H9 (cell line): ENCODE measurements at regions not wholly inside any gene's neighbourhood (a gene's known extent, or its start where the extent isn't known, plus 50 kb on each side); places are given as distances from the start of the nearest gene placed in this dataset.

Source experiments
- DNase-seq: peaks from one replicate; pipeline ENCODE4 v3.0.0-alpha.2; 2017
- H2AFZ ChIP-seq: one replicate; pipeline ENCODE4 v1.6.1; 2013; ENCODE audit warnings: mild to moderate bottlenecking, low read length, control low read depth, moderate library complexity
- H2AK5ac ChIP-seq: 2 replicates; pipeline ENCODE4 v1.6.1; 2013; ENCODE audit warnings: low read length, control low read depth, mixed read lengths; ENCODE audit not compliant: insufficient read length
- H2BK120ac ChIP-seq: one replicate; pipeline ENCODE4 v1.6.1; 2013; ENCODE audit warnings: low read depth, mild to moderate bottlenecking, low read length, control low read depth, inconsistent platforms; ENCODE audit not compliant: poor library complexity, severe bottlenecking
- H2BK12ac ChIP-seq: 2 replicates; pipeline ENCODE4 v1.6.1; 2013; ENCODE audit warnings: low read length, control low read depth, mixed read lengths, low read depth; ENCODE audit not compliant: insufficient read length
- H2BK15ac ChIP-seq: 2 replicates; pipeline ENCODE4 v1.6.1; 2013; ENCODE audit warnings: low read depth, low read length, control low read depth
- H2BK20ac ChIP-seq: one replicate; pipeline ENCODE4 v1.6.1; 2013; ENCODE audit warnings: low read depth, mild to moderate bottlenecking, low read length, control low read depth, inconsistent platforms; ENCODE audit not compliant: poor library complexity, severe bottlenecking
- H2BK5ac ChIP-seq: 2 replicates; pipeline ENCODE4 v1.6.1; 2013; ENCODE audit warnings: low read length, control low read depth, mixed read lengths; ENCODE audit not compliant: insufficient read length
- H3K14ac ChIP-seq: 2 replicates; pipeline ENCODE4 v1.6.1; 2013; ENCODE audit warnings: low read length, control low read depth; ENCODE audit not compliant: insufficient read depth
- H3K18ac ChIP-seq: 2 replicates; pipeline ENCODE4 v1.6.1; 2013; ENCODE audit warnings: low read depth, mild to moderate bottlenecking, mixed read lengths, low read length, control low read depth; ENCODE audit not compliant: insufficient read length
- H3K23ac ChIP-seq: 2 replicates; pipeline ENCODE4 v1.6.1; 2013; ENCODE audit warnings: low read length, control low read depth, mixed read lengths, low read depth; ENCODE audit not compliant: insufficient read length
- H3K23me2 ChIP-seq: 2 replicates; pipeline ENCODE4 v1.6.1; 2013; ENCODE audit warnings: low read depth, mild to moderate bottlenecking, mixed read lengths, low read length, control low read depth; ENCODE audit not compliant: insufficient read length, poor library complexity, severe bottlenecking
- H3K27ac ChIP-seq: 2 replicates; pipeline ENCODE4 v1.5.1; 2013; ENCODE audit warnings: low read length, control low read depth, mixed read lengths, low read depth; ENCODE audit not compliant: insufficient read length
- H3K27me3 ChIP-seq: 2 replicates; pipeline ENCODE4 v1.6.1; 2013; ENCODE audit warnings: low read length, control low read depth, inconsistent platforms; ENCODE audit not compliant: insufficient read depth
- H3K4ac ChIP-seq: 2 replicates; pipeline ENCODE4 v1.6.1; 2013; ENCODE audit warnings: low read depth, mild to moderate bottlenecking, control low read depth, inconsistent platforms, low read length, moderate library complexity
- H3K4me1 ChIP-seq: 2 replicates; pipeline ENCODE4 v1.6.1; 2013; ENCODE audit warnings: low read length, control low read depth, inconsistent platforms; ENCODE audit not compliant: insufficient read depth
- H3K4me2 ChIP-seq: 2 replicates; pipeline ENCODE4 v1.6.1; 2013; ENCODE audit warnings: low read length, control low read depth, mixed read lengths; ENCODE audit not compliant: insufficient read length, insufficient read depth
- H3K56ac ChIP-seq: 2 replicates; pipeline ENCODE4 v1.6.1; 2013; ENCODE audit warnings: low read depth, mild to moderate bottlenecking, mixed read lengths, low read length, control low read depth; ENCODE audit not compliant: insufficient read length
- H3K79me1 ChIP-seq: 2 replicates; pipeline ENCODE4 v1.6.1; 2013; ENCODE audit warnings: low read depth, mild to moderate bottlenecking, moderate library complexity, low read length, control low read depth, inconsistent platforms; ENCODE audit not compliant: insufficient read depth, poor library complexity, severe bottlenecking
- H3K79me2 ChIP-seq: 2 replicates; pipeline ENCODE4 v1.6.1; 2013; ENCODE audit warnings: low read length, control low read depth, inconsistent platforms; ENCODE audit not compliant: insufficient read depth
- H3K9ac ChIP-seq: 2 replicates; pipeline ENCODE4 v1.6.1; 2013; ENCODE audit warnings: low read length, control low read depth, mixed read lengths; ENCODE audit not compliant: insufficient read length; ENCODE audit errors: extremely low read depth
- H3K9me3 ChIP-seq: one replicate; pipeline ENCODE4 v1.6.1; 2013; ENCODE audit warnings: low read depth, low read length, inconsistent platforms; ENCODE audit not compliant: control insufficient read depth
- H3T11ph ChIP-seq: one replicate; pipeline ENCODE4 v1.6.1; 2013; ENCODE audit warnings: mild to moderate bottlenecking, low read length, control low read depth, inconsistent platforms
- H4K20me1 ChIP-seq: one replicate; pipeline ENCODE4 v1.6.1; 2013; ENCODE audit not compliant: control insufficient read depth, insufficient read length, insufficient read depth
- H4K5ac ChIP-seq: 2 replicates; pipeline ENCODE4 v1.6.1; 2013; ENCODE audit warnings: low read depth, mild to moderate bottlenecking, mixed read lengths, low read length, control low read depth; ENCODE audit not compliant: insufficient read length
- H4K8ac ChIP-seq: replicated peaks from 2 replicates; pipeline ENCODE4 v1.6.1; 2013; ENCODE audit warnings: low read length, control low read depth, mixed read lengths, low read depth; ENCODE audit not compliant: insufficient read length
- H4K91ac ChIP-seq: 2 replicates; pipeline ENCODE4 v1.6.1; 2013; ENCODE audit warnings: low read depth, mild to moderate bottlenecking, moderate library complexity, mixed read lengths, low read length, control low read depth; ENCODE audit not compliant: insufficient read length
- H3K27ac Mint-ChIP-seq, 3 experiments: 2 replicates in 2 of 3; 3 replicates in 1 of 3; pipeline ENCODE4 v1.8.0; 2020 to 2021; ENCODE audit warnings: mixed read lengths in 3 of 3, mild to moderate bottlenecking in 1 of 3, moderate library complexity in 1 of 3
- H3K27me3 Mint-ChIP-seq: 2 replicates; pipeline ENCODE4 v1.8.0; 2021; ENCODE audit warnings: low read depth, mild to moderate bottlenecking, moderate library complexity, mixed read lengths
- H3K36me3 Mint-ChIP-seq, 3 experiments: 2 replicates in 2 of 3; 3 replicates in 1 of 3; pipeline ENCODE4 v1.8.0; 2020 to 2021; ENCODE audit warnings: low read depth in 3 of 3, mixed read lengths in 3 of 3; ENCODE audit not compliant: insufficient read depth in 1 of 3
- H3K4me1 Mint-ChIP-seq, 2 experiments: 2 replicates each; pipeline ENCODE4 v1.8.0; 2020; ENCODE audit warnings: mixed read lengths in 2 of 2
- H3K4me3 Mint-ChIP-seq, 2 experiments: 2 replicates in 1 of 2; 3 replicates in 1 of 2; pipeline ENCODE4 v1.8.0; 2020 to 2021; ENCODE audit warnings: mild to moderate bottlenecking in 2 of 2, mixed read lengths in 2 of 2, moderate library complexity in 1 of 2
- H3K9me3 Mint-ChIP-seq, 2 experiments: 2 replicates in 1 of 2; 3 replicates in 1 of 2; pipeline ENCODE4 v1.8.0; 2020; ENCODE audit warnings: mild to moderate bottlenecking in 2 of 2, mixed read lengths in 2 of 2, moderate library complexity in 1 of 2
- CTCF ChIP-seq: fragments of 200-600 bp; sonication (generic); conservative IDR thresholded peaks from 3 replicates; pipeline ENCODE4 v1.8.0; 2021; ENCODE audit warnings: antibody characterized with exemption, mild to moderate bottlenecking
- WGBS: extraction: QIAGEN DNeasy Blood & Tissue Kit; methylation state at CpG from one replicate; pipeline ENCODE4 v1.1.7; 2013; ENCODE audit warnings: missing lambda C conversion rate, low lambda C conversion rate, mixed read lengths; ENCODE audit not compliant: insufficient read length; ENCODE audit errors: extremely low coverage; 5-methylcytosine and 5-hydroxymethylcytosine counted together

- H3K23ac ChIP-seq, result no peak overlapping the region
- no peak overlapping the region for H2BK15ac ChIP-seq
- TF ChIP-seq CTCF, result no peak
- H2BK20ac ChIP-seq, result no peak overlapping the region
- no peak overlapping the region for H3K4me3 Mint-ChIP-seq
- H3K27ac ChIP-seq, result no peak overlapping the region
- H3K4me2 ChIP-seq, result no peak overlapping the region
- H2AK5ac ChIP-seq, result no peak overlapping the region
- H3K4me1 Mint-ChIP-seq, result peaks cover 17 to 20% of the 10 kb centered on the region in 2 experiments
- no peaks in the 10 kb centered on the region for H3K79me1 ChIP-seq
- DNase-seq, result no peak
- no peak overlapping the region for H2BK5ac ChIP-seq
- H3K27ac Mint-ChIP-seq, result peak overlapping the region in 2 of 3 experiments; percentile 23 to 89; a peak in 2 of 7 replicates
- no peak overlapping the region for H3K56ac ChIP-seq
- H3K18ac ChIP-seq, result no peak overlapping the region
- H3K9ac ChIP-seq, result no peak overlapping the region
- H3K14ac ChIP-seq, result no peak overlapping the region
- H4K91ac ChIP-seq, result no peak overlapping the region
- H4K20me1 ChIP-seq, result no peaks in the 10 kb centered on the region
- no peaks in the 10 kb centered on the region for H3K79me2 ChIP-seq
- H4K8ac ChIP-seq, result no peak overlapping the region
- no peak overlapping the region for H4K5ac ChIP-seq
- no peak overlapping the region for H2AFZ ChIP-seq
- no peaks in the 10 kb centered on the region for H3K23me2 ChIP-seq
- no peaks in the 10 kb centered on the region; the same call in 1 of the 2 replicates for H3K27me3 Mint-ChIP-seq
- no peak overlapping the region for H2BK12ac ChIP-seq
- WGBS, result no CpG with 5 or more reads among the region's 14 CpGs
- H3K9me3 Mint-ChIP-seq, result no peaks in the 10 kb centered on the region; a peak in 1 of 5 replicates
- H3T11ph ChIP-seq, result no peak overlapping the region
- H3K27me3 ChIP-seq, result no peaks in the 10 kb centered on the region
- H3K36me3 Mint-ChIP-seq, result no peaks in the 10 kb centered on the region
- no peaks in the 10 kb centered on the region for H3K9me3 ChIP-seq
- H3K4ac ChIP-seq, result no peak overlapping the region
- no peak overlapping the region for H2BK120ac ChIP-seq
- no peaks in the 10 kb centered on the region; the same call in 1 of the 2 replicates for H3K4me1 ChIP-seq
Measured at GRCh38 chr2:2845806-2846315, 514.8 kb upstream of the MYT1L start.
